Naive thymus-derived CD4-positive, alpha-beta T cell (primary cell): ENCODE measurements at regions not wholly inside any gene's neighbourhood (a gene's known extent, or its start where the extent isn't known, plus 50 kb on each side); places are given as distances from the start of the nearest gene placed in this dataset.

ENCODE experiments used
- ATAC-seq: fragments of 150-1000 bp; cut with Tn5 transposase; 2 replicates; pipeline ENCODE4 v1.10.0; 2021; ENCODE audit warnings: mild to moderate bottlenecking, moderate library complexity
- CTCF ChIA-PET: fragments of 350-600 bp; sonication (Branson Sonifier 250); formaldehyde crosslinking; loops from one replicate; lab custom pipeline; 2021; ENCODE audit warnings: antibody characterized with exemption; lab: Charles Lee
- POLR2A ChIA-PET: fragments of 350-600 bp; sonication (Branson Sonifier 250); formaldehyde crosslinking; loops from one replicate; lab custom pipeline; 2021; ENCODE audit warnings: antibody characterized with exemption, inconsistent platforms; lab: Charles Lee
- DNase-seq, 9 donors: peaks; one replicate each; pipeline versions ENCODE4 v3.0.0 to v3.0.0-alpha.2; 2020 to 2022; ENCODE audit warnings: mixed read lengths in 1 of 9
- H3K27ac ChIP-seq: one replicate; pipeline ENCODE4 v1.7.0; 2013; ENCODE audit warnings: mild to moderate bottlenecking, low read depth, low read length, moderate library complexity
- H3K27me3 ChIP-seq, 2 donors: one replicate each; pipeline ENCODE4 v1.7.0; 2013; ENCODE audit warnings: low read length in 2 of 2, mild to moderate bottlenecking in 2 of 2, moderate library complexity in 2 of 2; ENCODE audit not compliant: control insufficient read depth in 2 of 2, insufficient read depth in 2 of 2
- H3K36me3 ChIP-seq, 3 experiments: 1 replicate in 2 of 3; 2 replicates in 1 of 3; pipeline ENCODE4 v1.7.0; 2013; ENCODE audit warnings: low read length in 3 of 3, mild to moderate bottlenecking in 3 of 3, moderate library complexity in 1 of 3; ENCODE audit not compliant: insufficient read depth in 3 of 3, control insufficient read depth in 2 of 3
- H3K4me1 ChIP-seq, 2 donors: one replicate each; pipeline ENCODE4 v1.7.0; 2013; ENCODE audit warnings: low read length in 2 of 2, mild to moderate bottlenecking in 2 of 2, moderate library complexity in 1 of 2; ENCODE audit not compliant: control insufficient read depth in 2 of 2, insufficient read depth in 2 of 2
- H3K4me3 ChIP-seq: 2 replicates; pipeline ENCODE4 v1.7.0; 2013; ENCODE audit warnings: mild to moderate bottlenecking, low read length
- H3K9me3 ChIP-seq, 3 experiments: 1 replicate in 2 of 3; 2 replicates in 1 of 3; pipeline ENCODE4 v1.7.0; 2013; ENCODE audit warnings: low read length in 3 of 3; ENCODE audit not compliant: control insufficient read depth in 2 of 3
- H3K27ac Mint-ChIP-seq, 9 donors: one replicate each; pipeline ENCODE4 v1.8.0; 2020 to 2022; ENCODE audit warnings: mixed read lengths in 9 of 9, mild to moderate bottlenecking in 8 of 9, moderate library complexity in 5 of 9, inconsistent platforms in 2 of 9
- H3K27me3 Mint-ChIP-seq, 5 donors: one replicate each; pipeline ENCODE4 v1.8.0; 2021 to 2022; ENCODE audit warnings: mixed read lengths in 5 of 5, mild to moderate bottlenecking in 1 of 5
- H3K36me3 Mint-ChIP-seq, 5 donors: one replicate each; pipeline ENCODE4 v1.8.0; 2020 to 2022; ENCODE audit warnings: mixed read lengths in 5 of 5, mild to moderate bottlenecking in 3 of 5, inconsistent platforms in 1 of 5
- H3K4me1 Mint-ChIP-seq, 7 donors: one replicate each; pipeline ENCODE4 v1.8.0; 2020 to 2022; ENCODE audit warnings: mixed read lengths in 7 of 7, mild to moderate bottlenecking in 3 of 7, inconsistent platforms in 1 of 7
- H3K4me3 Mint-ChIP-seq, 10 donors: one replicate each; pipeline ENCODE4 v1.8.0; 2020 to 2022; ENCODE audit warnings: mild to moderate bottlenecking in 10 of 10, mixed read lengths in 10 of 10, moderate library complexity in 6 of 10, inconsistent platforms in 2 of 10
- H3K9me3 Mint-ChIP-seq, 11 donors: one replicate each; pipeline ENCODE4 v1.8.0; 2020 to 2022; ENCODE audit warnings: mixed read lengths in 11 of 11, mild to moderate bottlenecking in 4 of 11, inconsistent platforms in 1 of 11, moderate library complexity in 1 of 11
- intact Hi-C, 2 donors: fragments of 100-400 bp; cut with micrococcal nuclease; formaldehyde crosslinking; loops; one replicate each; pipeline ENCODE4 v1.15.1; 2023

DNA sequence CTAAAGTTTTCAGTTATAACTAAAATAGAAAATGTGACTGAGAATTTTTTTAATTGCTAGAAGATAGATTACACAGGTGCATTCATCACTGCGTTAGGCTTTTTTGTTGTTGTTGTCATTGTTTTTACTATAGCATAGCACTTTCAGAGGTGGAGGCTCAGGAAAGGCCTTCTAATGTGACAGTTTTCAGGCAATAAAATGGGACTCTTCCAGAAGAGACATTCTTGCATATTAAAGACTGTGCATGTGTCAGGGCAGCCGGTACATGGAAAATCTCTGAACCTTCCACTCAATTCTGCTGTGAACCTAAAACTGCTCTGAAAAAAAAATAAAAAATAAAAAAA, 175.2 kb downstream of the METTL4 start:
- H3K9me3 Mint-ChIP-seq, result peaks cover 0 to 2% (median 0%) of the 10 kb centered on the region in 11 donors
- no peaks in the 10 kb centered on the region for H3K9me3 ChIP-seq
- no peaks in the 10 kb centered on the region for H3K36me3 ChIP-seq
- DNase-seq, result no peak
- no peaks in the 10 kb centered on the region for H3K27me3 ChIP-seq
- ChIA-PET CTCF (no interaction called here), POLR2A (no interaction called here)
- no peaks in the 10 kb centered on the region for H3K36me3 Mint-ChIP-seq
- H3K27ac ChIP-seq, result no peak overlapping the region
- peaks cover 0 to 2% (median 0%) of the 10 kb centered on the region in 7 donors for H3K4me1 Mint-ChIP-seq
- H3K4me3 ChIP-seq, result no peak overlapping the region
- no peak overlapping the region for H3K27ac Mint-ChIP-seq
- peaks cover 13 to 32% (median 15%) of the 10 kb centered on the region in 5 donors for H3K27me3 Mint-ChIP-seq
- no peaks in the 10 kb centered on the region for H3K4me1 ChIP-seq
- intact Hi-C loops, result no loop called here
- no peak overlapping the region for H3K4me3 Mint-ChIP-seq
- no peak for ATAC-seq

- ChIA-PET POLR2A (no interaction called here), CTCF (no interaction called here)
- Histone ChIP-seq H3K9me3 (no peaks in the 10 kb centered on the region), H3K27ac (no peak overlapping the region), H3K36me3 (no peaks in the 10 kb centered on the region), H3K27me3 (no peaks in the 10 kb centered on the region), H3K4me3 (no peak overlapping the region), H3K4me1 (no peaks in the 10 kb centered on the region)
- ATAC-seq, result no peak
- H3K27me3 Mint-ChIP-seq, result peaks cover 0 to 21% (median 12%) of the 10 kb centered on the region in 5 donors
- no peak overlapping the region for H3K27ac Mint-ChIP-seq
- peaks cover 0 to 2% (median 0%) of the 10 kb centered on the region in 11 donors for H3K9me3 Mint-ChIP-seq
- intact Hi-C loops, result no loop called here
- H3K4me3 Mint-ChIP-seq, result no peak overlapping the region
- peaks cover 0 to 4% (median 0%) of the 10 kb centered on the region in 7 donors for H3K4me1 Mint-ChIP-seq
- no peaks in the 10 kb centered on the region for H3K36me3 Mint-ChIP-seq
- DNase-seq, result no peak
Observed at GRCh38 chr18:2400701-2401196, 170.6 kb downstream of the METTL4 start.

GRCh38 chr18:2402084-2402483, 169.2 kb downstream of the METTL4 start:
- no peaks in the 10 kb centered on the region for H3K9me3 ChIP-seq
- H3K27ac ChIP-seq, result no peak overlapping the region
- no peak overlapping the region for H3K27ac Mint-ChIP-seq
- ChIA-PET POLR2A (no interaction called here), CTCF (no interaction called here)
- H3K4me1 Mint-ChIP-seq, result peaks cover 0 to 4% (median 0%) of the 10 kb centered on the region in 7 donors
- H3K27me3 ChIP-seq, result no peaks in the 10 kb centered on the region
- H3K4me3 Mint-ChIP-seq, result no peak overlapping the region
- H3K4me3 ChIP-seq, result no peak overlapping the region
- H3K27me3 Mint-ChIP-seq, result peaks cover 0 to 14% (median 8%) of the 10 kb centered on the region in 5 donors
- H3K36me3 Mint-ChIP-seq, result no peaks in the 10 kb centered on the region
- H3K36me3 ChIP-seq, result no peaks in the 10 kb centered on the region
- DNase-seq (no peak), ATAC-seq (no peak)
- H3K9me3 Mint-ChIP-seq, result peaks cover 0 to 2% (median 0%) of the 10 kb centered on the region in 11 donors
- no peaks in the 10 kb centered on the region for H3K4me1 ChIP-seq
- intact Hi-C loops, result no loop called here

- ATAC-seq (no peak), DNase-seq (no peak)
- H3K27me3 Mint-ChIP-seq, result peaks cover 0 to 25% (median 0%) of the 10 kb centered on the region in 5 donors
Observed at GRCh38 chr18:2406544-2406943, 164.8 kb downstream of the METTL4 start.

GRCh38 chr18:2407961-2408360, 163.3 kb downstream of the METTL4 start:
- Histone ChIP-seq H3K27ac (no peak overlapping the region), H3K4me1 (no peaks in the 10 kb centered on the region), H3K36me3 (no peaks in the 10 kb centered on the region), H3K27me3 (no peaks in the 10 kb centered on the region), H3K4me3 (no peak overlapping the region), H3K9me3 (no peaks in the 10 kb centered on the region)
- DNase-seq (no peak), ATAC-seq (no peak)
- Mint-ChIP-seq H3K4me1 (peaks cover 0 to 2% (median 0%) of the 10 kb centered on the region in 7 donors), H3K4me3 (no peak overlapping the region), H3K36me3 (no peaks in the 10 kb centered on the region), H3K27me3 (peaks cover 0 to 31% (median 4%) of the 10 kb centered on the region in 5 donors), H3K27ac (no peak overlapping the region), H3K9me3 (no peaks in the 10 kb centered on the region)
- intact Hi-C loops, result no loop called here
- POLR2A ChIA-PET, result no interaction called here
- CTCF ChIA-PET, result no interaction called here

More at GRCh38 chr18:2406544-2406943, 164.8 kb downstream of the METTL4 start:
- Histone ChIP-seq H3K4me3 (no peak overlapping the region), H3K27ac (no peak overlapping the region), H3K27me3 (no peaks in the 10 kb centered on the region), H3K9me3 (no peaks in the 10 kb centered on the region), H3K4me1 (no peaks in the 10 kb centered on the region), H3K36me3 (no peaks in the 10 kb centered on the region)
- Mint-ChIP-seq H3K4me1 (peaks cover 0 to 2% (median 0%) of the 10 kb centered on the region in 7 donors), H3K36me3 (no peaks in the 10 kb centered on the region), H3K27ac (no peak overlapping the region), H3K9me3 (no peaks in the 10 kb centered on the region), H3K4me3 (no peak overlapping the region)
- intact Hi-C loops, result no loop called here
- ChIA-PET POLR2A (no interaction called here), CTCF (no interaction called here)

GRCh38 chr18:2409906-2410305, 161.4 kb downstream of the METTL4 start:
- no peaks in the 10 kb centered on the region for H3K9me3 Mint-ChIP-seq
- peaks cover 0 to 2% (median 0%) of the 10 kb centered on the region in 7 donors for H3K4me1 Mint-ChIP-seq
- H3K4me1 ChIP-seq, result no peaks in the 10 kb centered on the region
- H3K27me3 ChIP-seq, result no peaks in the 10 kb centered on the region
- ChIA-PET POLR2A (no interaction called here), CTCF (no interaction called here)
- no peak overlapping the region for H3K4me3 Mint-ChIP-seq
- intact Hi-C loops, result no loop called here
- H3K36me3 ChIP-seq, result no peaks in the 10 kb centered on the region
- no peaks in the 10 kb centered on the region for H3K36me3 Mint-ChIP-seq
- H3K4me3 ChIP-seq, result no peak overlapping the region
- H3K27ac ChIP-seq, result no peak overlapping the region
- peaks cover 0 to 36% (median 6%) of the 10 kb centered on the region in 5 donors for H3K27me3 Mint-ChIP-seq
- ATAC-seq, result no peak
- H3K9me3 ChIP-seq, result no peaks in the 10 kb centered on the region
- H3K27ac Mint-ChIP-seq, result no peak overlapping the region
- DNase-seq, result no peak

- POLR2A ChIA-PET, result no interaction called here
Observed at GRCh38 chr18:2410688-2411087, 160.6 kb downstream of the METTL4 start.

More at GRCh38 chr18:2410688-2411087, 160.6 kb downstream of the METTL4 start:
- Histone ChIP-seq H3K9me3 (no peaks in the 10 kb centered on the region), H3K27ac (no peak overlapping the region), H3K4me1 (no peaks in the 10 kb centered on the region), H3K4me3 (no peak overlapping the region), H3K36me3 (no peaks in the 10 kb centered on the region), H3K27me3 (no peaks in the 10 kb centered on the region)
- DNase-seq (no peak), ATAC-seq (no peak)
- intact Hi-C loops, result no loop called here
- Mint-ChIP-seq H3K4me3 (no peak overlapping the region), H3K27me3 (peaks cover 0 to 36% (median 6%) of the 10 kb centered on the region in 5 donors), H3K36me3 (no peaks in the 10 kb centered on the region), H3K4me1 (no peaks in the 10 kb centered on the region), H3K27ac (no peak overlapping the region), H3K9me3 (no peaks in the 10 kb centered on the region)
- CTCF ChIA-PET, result no interaction called here
